ENCODE measurements at regions not wholly inside any gene's neighbourhood (a gene's known extent, or its start where the extent isn't known, plus 50 kb on each side); places are given as distances from the start of the nearest gene placed in this dataset.

GRCh38 chr4:20302336-20302735 is 50.6 kb downstream of the SLIT2 start:
- TF ChIP-seq, protein P1, sequence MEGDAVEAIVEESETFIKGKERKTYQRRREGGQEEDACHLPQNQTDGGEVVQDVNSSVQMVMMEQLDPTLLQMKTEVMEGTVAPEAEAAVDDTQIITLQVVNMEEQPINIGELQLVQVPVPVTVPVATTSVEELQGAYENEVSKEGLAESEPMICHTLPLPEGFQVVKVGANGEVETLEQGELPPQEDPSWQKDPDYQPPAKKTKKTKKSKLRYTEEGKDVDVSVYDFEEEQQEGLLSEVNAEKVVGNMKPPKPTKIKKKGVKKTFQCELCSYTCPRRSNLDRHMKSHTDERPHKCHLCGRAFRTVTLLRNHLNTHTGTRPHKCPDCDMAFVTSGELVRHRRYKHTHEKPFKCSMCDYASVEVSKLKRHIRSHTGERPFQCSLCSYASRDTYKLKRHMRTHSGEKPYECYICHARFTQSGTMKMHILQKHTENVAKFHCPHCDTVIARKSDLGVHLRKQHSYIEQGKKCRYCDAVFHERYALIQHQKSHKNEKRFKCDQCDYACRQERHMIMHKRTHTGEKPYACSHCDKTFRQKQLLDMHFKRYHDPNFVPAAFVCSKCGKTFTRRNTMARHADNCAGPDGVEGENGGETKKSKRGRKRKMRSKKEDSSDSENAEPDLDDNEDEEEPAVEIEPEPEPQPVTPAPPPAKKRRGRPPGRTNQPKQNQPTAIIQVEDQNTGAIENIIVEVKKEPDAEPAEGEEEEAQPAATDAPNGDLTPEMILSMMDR (conservative IDR thresholded peaks at IDR 0.05; ENCODE audit: low read depth, low read length): no peak
- no peak for TF ChIP-seq EZH2 (IDR thresholded peaks at IDR 0.05; ENCODE audit: low read length, unreplicated experiment)
